Endothelial cell of umbilical vein (primary cell): ENCODE measurements at regions not wholly inside any gene's neighbourhood (a gene's known extent, or its start where the extent isn't known, plus 50 kb on each side); places are given as distances from the start of the nearest gene placed in this dataset.

Experiments used
- CTCF ChIP-seq, 2 donors: IDR thresholded peaks; 1 replicate in 1 of 2; 2 replicates in 1 of 2; pipeline ENCODE4 v1.5.1; 2011; ENCODE audit warnings: low read length in 2 of 2, mild to moderate bottlenecking in 2 of 2, moderate library complexity in 2 of 2, control low read depth in 1 of 2, inconsistent platforms in 1 of 2, low read depth in 1 of 2; ENCODE audit not compliant: insufficient read depth in 1 of 2; ENCODE audit errors: extremely low read depth in 1 of 2
- EZH2 ChIP-seq: IDR thresholded peaks from 2 replicates; pipeline ENCODE4 v1.6.1; 2012; ENCODE audit warnings: borderline replicate concordance, low read depth, mild to moderate bottlenecking, moderate library complexity, low read length, inconsistent platforms; ENCODE audit not compliant: severe bottlenecking
- GATA2 ChIP-seq: IDR thresholded peaks from 2 replicates; pipeline ENCODE4 v1.7.0; 2011; ENCODE audit warnings: low read depth, mild to moderate bottlenecking, moderate library complexity, mixed read lengths, low read length; ENCODE audit not compliant: insufficient read length, insufficient read depth
- JUN ChIP-seq: IDR thresholded peaks from 2 replicates; pipeline ENCODE4 v1.6.1; 2011; ENCODE audit warnings: borderline replicate concordance, low read depth; ENCODE audit not compliant: insufficient read length, insufficient read depth
- MAX ChIP-seq: IDR thresholded peaks from 2 replicates; pipeline ENCODE4 v1.6.1; 2011; ENCODE audit not compliant: insufficient read depth, insufficient read length
- MYC ChIP-seq: IDR thresholded peaks from one replicate; pipeline ENCODE4 v1.6.1; 2011; ENCODE audit warnings: mild to moderate bottlenecking, low read depth, low read length
- POLR2A ChIP-seq: IDR thresholded peaks from 2 replicates; pipeline ENCODE4 v1.6.1; 2012; ENCODE audit warnings: low read depth, mild to moderate bottlenecking, control low read depth, low read length
- POLR2AphosphoS5 ChIP-seq: IDR thresholded peaks from 2 replicates; pipeline ENCODE4 v1.6.1; 2012; ENCODE audit warnings: low read depth, mild to moderate bottlenecking, control low read depth, low read length, moderate library complexity; ENCODE audit not compliant: insufficient read depth

DNA sequence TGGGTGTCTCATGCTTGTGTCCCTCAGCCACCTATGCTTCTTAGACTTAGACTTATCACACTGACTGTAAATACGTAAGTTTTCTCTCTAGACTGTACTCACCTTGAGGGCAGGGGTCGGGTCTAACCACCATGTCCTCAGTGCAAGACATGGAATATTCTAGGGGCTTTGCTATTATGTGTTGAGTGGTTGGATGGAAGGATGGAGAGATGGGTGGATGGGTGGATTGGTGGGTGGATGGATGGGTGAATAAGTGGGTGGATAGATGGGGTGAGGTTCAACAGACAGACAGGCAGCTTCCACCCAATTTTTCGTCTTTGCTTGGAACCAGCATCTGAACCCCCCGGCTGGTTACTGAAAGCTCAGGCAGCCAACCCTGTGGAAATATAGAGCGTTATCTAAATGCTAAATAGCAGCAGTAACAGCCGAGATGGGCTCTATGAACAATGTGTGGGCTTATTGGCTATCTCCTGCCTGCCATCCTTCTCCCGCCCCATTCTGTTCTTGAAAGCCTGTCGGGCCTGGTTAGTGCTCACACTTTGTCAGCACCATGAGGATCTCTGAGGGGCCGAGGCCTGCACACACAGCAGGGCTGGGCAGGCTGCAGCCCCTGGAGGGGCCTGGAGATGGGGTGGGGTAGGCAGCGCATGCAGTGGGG, 130.7 kb downstream of the ACTL8 start:
- TF ChIP-seq MYC: no peak
- no peak for TF ChIP-seq CTCF (IDR thresholded peaks at IDR 0.05; ENCODE audit: extremely low read depth in 1 of 2, insufficient read depth in 1 of 2, low read depth in 1 of 2, low read length in 2 of 2)
- TF ChIP-seq POLR2A: no peak
- no peak for TF ChIP-seq POLR2AphosphoS5
- no peak for TF ChIP-seq MAX
- no peak for TF ChIP-seq JUN
- TF ChIP-seq EZH2: no peak
- no peak for TF ChIP-seq GATA2
